T-helper 17 cell (primary cell): ENCODE measurements at regions not wholly inside any gene's neighbourhood (a gene's known extent, or its start where the extent isn't known, plus 50 kb on each side); places are given as distances from the start of the nearest gene placed in this dataset.

ENCODE experiments used
- ATAC-seq: fragments of 150-1000 bp; cut with Tn5 transposase; 2 replicates; pipeline ENCODE4 v1.10.0; 2021; ENCODE audit warnings: mild to moderate bottlenecking, moderate library complexity
- DNase-seq, 3 donors: peaks; one replicate each; pipeline versions ENCODE4 v3.0.0 to v3.0.0-alpha.2; 2020 to 2021
- H3K9me3 ChIP-seq: one replicate; pipeline ENCODE4 v1.7.0; 2013; ENCODE audit warnings: low read length, mild to moderate bottlenecking; ENCODE audit not compliant: control insufficient read depth, poor library complexity, severe bottlenecking
- H3K27ac Mint-ChIP-seq: one replicate; pipeline ENCODE4 v1.8.0; 2022; ENCODE audit warnings: mild to moderate bottlenecking, moderate library complexity, mixed read lengths
- H3K27me3 Mint-ChIP-seq: one replicate; pipeline ENCODE4 v1.8.0; 2022; ENCODE audit warnings: mixed read lengths
- H3K36me3 Mint-ChIP-seq: one replicate; pipeline ENCODE4 v1.8.0; 2022; ENCODE audit warnings: low read depth, mixed read lengths
- H3K4me1 Mint-ChIP-seq: one replicate; pipeline ENCODE4 v1.8.0; 2022; ENCODE audit warnings: mild to moderate bottlenecking, mixed read lengths
- H3K4me3 Mint-ChIP-seq: one replicate; pipeline ENCODE4 v1.8.0; 2022; ENCODE audit warnings: mild to moderate bottlenecking, moderate library complexity, mixed read lengths

DNA sequence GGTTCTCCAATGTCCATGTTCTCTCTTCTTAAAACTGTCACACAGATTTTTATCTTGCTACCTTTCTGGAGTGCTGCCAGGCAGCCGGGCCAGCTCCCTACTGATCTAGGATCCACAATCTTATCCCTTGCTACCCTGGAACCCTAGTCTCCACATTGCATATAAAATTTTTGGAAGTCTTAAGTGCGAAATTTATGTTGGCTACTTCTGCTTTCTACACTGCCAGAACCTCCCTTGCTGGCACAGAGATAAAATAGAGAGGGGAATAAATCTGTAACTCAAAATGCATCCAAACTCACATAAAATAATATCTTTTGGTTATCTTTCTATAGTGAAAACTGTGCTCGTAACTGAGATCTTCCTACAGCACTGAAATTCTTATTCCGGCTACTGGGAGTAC is 182.6 kb downstream of the ZPLD1 start:
- ATAC-seq (no peak), DNase-seq (no peak)
- H3K27me3 Mint-ChIP-seq: no peaks in the 10 kb centered on the region
- no peak overlapping the region for H3K4me3 Mint-ChIP-seq
- H3K9me3 ChIP-seq: no peaks in the 10 kb centered on the region
- no peaks in the 10 kb centered on the region for H3K4me1 Mint-ChIP-seq
- H3K36me3 Mint-ChIP-seq: peaks cover 3% of the 10 kb centered on the region
- no peak overlapping the region for H3K27ac Mint-ChIP-seq

GRCh38 chr3:102619361-102619760 is 184.5 kb downstream of the ZPLD1 start:
- Mint-ChIP-seq H3K27me3 (no peaks in the 10 kb centered on the region), H3K27ac (no peak overlapping the region), H3K4me1 (no peaks in the 10 kb centered on the region), H3K36me3 (peaks cover 3% of the 10 kb centered on the region), H3K4me3 (no peak overlapping the region)
- ATAC-seq: no peak
- no peak for DNase-seq
- H3K9me3 ChIP-seq: no peaks in the 10 kb centered on the region

DNA sequence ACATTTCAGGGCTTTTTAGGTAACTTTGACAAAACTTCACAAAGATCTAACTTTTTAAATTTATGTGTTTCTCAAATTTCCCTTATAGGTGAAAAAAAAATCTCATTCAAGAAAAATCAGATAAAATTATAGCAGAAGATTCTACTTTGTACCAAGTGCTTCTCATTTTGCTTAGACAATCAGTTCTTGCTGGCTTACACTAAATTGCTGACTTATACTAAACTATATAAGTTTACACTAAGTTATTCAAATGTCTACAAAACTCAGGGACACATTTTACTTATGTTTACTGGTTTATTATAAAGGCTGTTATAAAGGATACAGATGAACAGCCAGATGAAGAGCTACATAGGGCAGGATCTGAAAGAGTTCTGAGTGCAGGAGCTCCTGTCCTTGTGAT is 195.1 kb downstream of the ZPLD1 start:
- Mint-ChIP-seq H3K27ac (no peak overlapping the region), H3K4me3 (no peak overlapping the region), H3K36me3 (peaks cover 2% of the 10 kb centered on the region), H3K27me3 (no peaks in the 10 kb centered on the region), H3K4me1 (no peaks in the 10 kb centered on the region)
- DNase-seq (no peak), ATAC-seq (no peak)
- H3K9me3 ChIP-seq: no peaks in the 10 kb centered on the region

DNA sequence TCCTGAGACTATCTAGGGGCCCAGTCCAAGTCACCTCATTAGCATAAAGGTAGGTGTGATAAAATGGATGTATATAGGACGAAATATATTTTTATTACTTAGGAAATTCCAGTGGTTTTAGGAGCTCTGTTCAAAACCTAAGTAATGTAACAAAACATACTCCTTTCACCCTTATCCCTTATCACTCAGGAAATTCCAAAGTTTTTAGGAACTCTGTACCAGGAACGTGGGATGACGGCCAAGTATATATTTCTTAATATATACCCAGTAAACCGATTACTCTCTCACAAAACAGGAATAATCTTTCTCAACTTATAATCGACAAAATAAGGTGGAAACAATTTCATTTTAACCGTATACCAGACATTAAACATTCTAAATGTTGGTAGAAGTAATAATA is 195.7 kb downstream of the ZPLD1 start:
- ATAC-seq (no peak), DNase-seq (no peak)
- no peaks in the 10 kb centered on the region for H3K27me3 Mint-ChIP-seq
- no peaks in the 10 kb centered on the region for H3K9me3 ChIP-seq
- H3K4me3 Mint-ChIP-seq: no peak overlapping the region
- no peak overlapping the region for H3K27ac Mint-ChIP-seq
- peaks cover 2% of the 10 kb centered on the region for H3K36me3 Mint-ChIP-seq
- H3K4me1 Mint-ChIP-seq: no peaks in the 10 kb centered on the region

DNA sequence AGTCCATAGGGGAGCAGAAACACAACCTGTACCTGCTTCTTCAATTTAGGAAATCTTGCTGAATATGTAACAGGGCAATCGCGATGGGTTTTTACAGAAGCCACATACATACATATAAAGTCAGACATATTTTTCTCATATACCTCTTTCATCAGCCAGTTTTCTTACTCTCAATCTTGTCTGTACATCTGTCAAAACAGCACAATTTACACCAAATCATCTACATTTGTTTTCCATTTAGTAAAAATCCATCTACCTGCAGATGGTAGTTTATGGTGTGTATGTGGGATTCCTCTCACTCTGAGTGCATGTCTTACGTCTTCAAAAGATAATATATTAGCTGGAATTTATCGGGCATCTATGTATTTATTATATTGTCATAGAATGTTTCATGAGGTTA is 208.7 kb downstream of the ZPLD1 start:
- ATAC-seq: no peak
- Mint-ChIP-seq H3K4me1 (no peaks in the 10 kb centered on the region), H3K27me3 (peaks cover 8% of the 10 kb centered on the region), H3K27ac (no peak overlapping the region), H3K4me3 (no peak overlapping the region), H3K36me3 (no peaks in the 10 kb centered on the region)
- no peak for DNase-seq
- H3K9me3 ChIP-seq: no peaks in the 10 kb centered on the region

DNA sequence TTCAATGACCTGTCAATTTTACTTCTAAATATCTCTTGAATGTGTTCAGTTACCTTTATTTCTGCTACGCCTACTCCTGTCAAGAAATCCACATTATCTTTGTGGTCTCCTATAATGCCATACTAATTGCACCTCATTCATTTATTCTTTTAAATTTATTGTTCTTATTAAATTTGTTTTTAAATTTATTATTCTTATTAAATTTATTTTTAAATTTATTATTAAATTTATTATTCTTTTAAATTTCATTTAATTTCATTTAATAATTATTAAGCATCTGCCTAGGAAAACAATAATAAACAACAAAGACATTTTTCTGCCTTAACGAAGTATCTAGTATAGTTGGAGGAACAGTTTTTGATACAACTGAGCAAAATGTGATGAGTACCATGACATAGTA is 211.7 kb downstream of the ZPLD1 start:
- ATAC-seq (no peak), DNase-seq (no peak)
- no peaks in the 10 kb centered on the region for H3K9me3 ChIP-seq
- Mint-ChIP-seq H3K4me1 (no peaks in the 10 kb centered on the region), H3K36me3 (no peaks in the 10 kb centered on the region), H3K27ac (no peak overlapping the region), H3K4me3 (no peak overlapping the region), H3K27me3 (peaks cover 6% of the 10 kb centered on the region)

DNA sequence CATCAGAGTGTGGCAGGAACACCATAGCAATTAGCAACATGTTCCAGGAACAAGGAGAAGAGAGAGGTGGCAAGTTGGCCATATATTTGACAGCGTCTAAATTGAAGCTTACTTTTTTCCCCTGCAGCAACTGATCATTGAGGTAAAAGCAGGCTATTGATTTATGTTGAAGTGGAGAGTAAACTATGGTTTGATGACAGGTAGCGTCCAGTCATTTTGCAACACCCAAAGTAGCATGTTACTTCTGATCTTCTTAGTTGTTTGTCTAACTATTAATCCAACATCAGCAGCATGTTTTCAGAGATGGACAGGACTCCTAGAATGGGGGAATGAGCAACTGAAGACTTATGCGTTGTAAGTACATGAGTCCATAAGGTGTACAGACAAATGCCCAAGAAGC is 225.8 kb downstream of the ZPLD1 start:
- DNase-seq: no peak
- no peaks in the 10 kb centered on the region for H3K36me3 Mint-ChIP-seq
- H3K27ac Mint-ChIP-seq: no peak overlapping the region

DNA sequence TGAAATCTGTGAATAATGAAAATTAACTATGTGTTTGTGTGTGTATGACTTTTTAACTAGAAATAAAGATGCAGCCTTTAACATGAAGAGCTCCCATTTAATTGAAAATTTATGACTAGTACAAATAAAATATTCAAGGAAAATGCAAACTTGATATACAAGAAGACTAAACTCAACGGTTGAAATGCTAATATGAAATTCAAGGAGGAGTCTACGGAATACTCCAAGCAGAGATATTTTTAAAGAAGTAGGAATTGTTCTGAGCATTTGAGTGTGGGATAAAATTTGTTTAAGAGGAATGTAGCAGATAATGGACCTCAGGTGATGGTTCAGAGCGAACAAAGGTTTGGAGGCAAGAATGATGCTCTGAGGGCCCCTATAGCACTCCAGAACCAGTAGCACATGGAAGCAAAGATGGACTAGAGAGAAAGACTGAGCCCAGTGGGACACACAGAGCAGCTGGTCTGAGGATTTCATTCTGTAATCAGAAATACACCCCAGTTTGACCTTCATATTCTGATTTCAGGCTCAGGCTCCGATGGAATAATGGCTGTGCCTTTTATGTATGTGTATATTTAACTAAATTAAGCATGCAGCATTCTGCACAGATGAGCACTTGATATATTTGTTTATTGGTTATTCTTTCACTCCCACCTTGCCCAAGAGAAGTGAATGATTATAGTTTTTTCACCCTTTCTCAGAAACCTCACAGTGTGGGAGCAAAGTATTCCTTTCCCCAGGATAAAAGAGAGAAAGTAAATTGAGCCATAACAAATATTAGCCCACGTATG is 227.1 kb downstream of the ZPLD1 start:
- Mint-ChIP-seq H3K36me3 (no peaks in the 10 kb centered on the region), H3K27ac (no peak overlapping the region), H3K4me1 (no peaks in the 10 kb centered on the region), H3K27me3 (peaks cover 38% of the 10 kb centered on the region), H3K4me3 (no peak overlapping the region)
- DNase-seq (no peak), ATAC-seq (no peak)
- H3K9me3 ChIP-seq: no peaks in the 10 kb centered on the region

More for the DNA sequence above, 225.8 kb downstream of the ZPLD1 start:
- H3K27me3 Mint-ChIP-seq: peaks cover 35% of the 10 kb centered on the region
- H3K9me3 ChIP-seq: no peaks in the 10 kb centered on the region
- H3K4me3 Mint-ChIP-seq: no peak overlapping the region
- no peaks in the 10 kb centered on the region for H3K4me1 Mint-ChIP-seq
- no peak for ATAC-seq

DNA sequence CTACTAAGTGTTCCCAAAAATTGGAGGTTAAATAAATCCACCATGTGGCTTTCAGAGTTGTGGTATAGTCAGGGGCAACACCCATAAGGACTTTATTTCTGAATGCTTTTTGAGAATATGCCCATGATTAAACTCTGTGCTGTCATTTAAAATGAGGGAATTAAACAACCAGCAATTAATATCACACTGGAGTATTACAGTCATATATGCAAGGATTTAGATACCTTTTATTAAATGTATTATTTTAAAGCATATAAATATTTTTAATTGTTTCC is 227.6 kb downstream of the ZPLD1 start:
- no peak for ATAC-seq
- H3K27ac Mint-ChIP-seq: no peak overlapping the region
- no peaks in the 10 kb centered on the region for H3K4me1 Mint-ChIP-seq
- H3K9me3 ChIP-seq: no peaks in the 10 kb centered on the region
- no peak for DNase-seq
- peaks cover 43% of the 10 kb centered on the region for H3K27me3 Mint-ChIP-seq
- H3K36me3 Mint-ChIP-seq: no peaks in the 10 kb centered on the region
- H3K4me3 Mint-ChIP-seq: no peak overlapping the region

- H3K4me1 Mint-ChIP-seq: no peaks in the 10 kb centered on the region
- H3K27me3 Mint-ChIP-seq: peaks cover 58% of the 10 kb centered on the region
- H3K36me3 Mint-ChIP-seq: no peaks in the 10 kb centered on the region
- DNase-seq (no peak), ATAC-seq (no peak)
- H3K9me3 ChIP-seq: no peaks in the 10 kb centered on the region
- no peak overlapping the region for H3K27ac Mint-ChIP-seq
- no peak overlapping the region for H3K4me3 Mint-ChIP-seq
Measured at GRCh38 chr3:102664126-102664525, 229.3 kb downstream of the ZPLD1 start.

- Mint-ChIP-seq H3K36me3 (no peaks in the 10 kb centered on the region), H3K27ac (no peak overlapping the region), H3K4me3 (no peak overlapping the region), H3K27me3 (peaks cover 59% of the 10 kb centered on the region), H3K4me1 (no peaks in the 10 kb centered on the region)
- H3K9me3 ChIP-seq: no peaks in the 10 kb centered on the region
- DNase-seq: no peak
- ATAC-seq: no peak
Measured at GRCh38 chr3:102665183-102665582, 230.4 kb downstream of the ZPLD1 start.

GRCh38 chr3:102668247-102668646 is 233.4 kb downstream of the ZPLD1 start:
- no peak for DNase-seq

DNA sequence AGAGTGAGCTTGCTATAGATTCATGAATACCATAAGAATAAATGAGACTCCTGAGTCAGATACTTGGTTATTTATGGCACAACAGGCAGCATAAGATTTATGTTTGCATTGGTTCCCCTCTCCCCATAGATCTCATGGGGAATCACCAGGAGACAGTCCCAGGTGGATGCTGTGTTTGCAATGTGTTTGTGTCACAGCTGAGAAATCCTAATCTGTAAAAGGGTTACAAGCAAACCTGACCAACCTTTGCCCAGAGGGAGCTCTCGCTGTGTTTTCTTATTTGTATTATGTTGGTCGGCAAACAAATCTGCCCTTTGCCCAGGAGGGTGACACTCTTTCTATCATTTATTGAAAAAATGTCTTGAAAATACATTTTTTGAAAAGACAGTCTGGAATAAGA is 236.2 kb downstream of the ZPLD1 start:
- no peaks in the 10 kb centered on the region for H3K36me3 Mint-ChIP-seq
- no peak overlapping the region for H3K4me3 Mint-ChIP-seq
- H3K27ac Mint-ChIP-seq: no peak overlapping the region
- ATAC-seq: no peak
- no peaks in the 10 kb centered on the region for H3K9me3 ChIP-seq
- peaks cover 40% of the 10 kb centered on the region for H3K27me3 Mint-ChIP-seq
- no peak for DNase-seq
- H3K4me1 Mint-ChIP-seq: no peaks in the 10 kb centered on the region

More at GRCh38 chr3:102668247-102668646, 233.4 kb downstream of the ZPLD1 start:
- ATAC-seq: no peak
- Mint-ChIP-seq H3K27ac (no peak overlapping the region), H3K27me3 (peaks cover 45% of the 10 kb centered on the region), H3K4me3 (no peak overlapping the region), H3K36me3 (no peaks in the 10 kb centered on the region), H3K4me1 (no peaks in the 10 kb centered on the region)
- no peaks in the 10 kb centered on the region for H3K9me3 ChIP-seq

DNA sequence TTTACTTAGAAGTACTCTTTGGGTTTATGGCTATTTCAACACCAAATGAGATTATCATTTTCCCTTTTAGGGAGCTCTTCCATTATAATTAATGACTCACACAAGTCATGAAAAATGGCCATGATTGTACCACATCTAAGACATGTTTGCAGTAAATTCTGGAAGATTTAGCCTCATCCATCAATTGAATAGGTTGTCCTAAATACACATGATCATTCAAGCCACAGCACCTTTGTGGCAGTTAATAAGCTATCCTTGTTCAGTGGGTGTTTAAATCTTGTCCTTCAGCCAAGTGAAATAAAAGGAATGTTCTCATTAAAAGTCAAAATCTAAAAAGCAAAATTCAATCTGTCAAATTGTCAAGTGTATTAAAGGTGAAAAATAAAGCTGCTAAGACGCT is 237.5 kb downstream of the ZPLD1 start:
- Mint-ChIP-seq H3K27me3 (peaks cover 33% of the 10 kb centered on the region), H3K36me3 (no peaks in the 10 kb centered on the region), H3K27ac (no peak overlapping the region), H3K4me3 (no peak overlapping the region), H3K4me1 (no peaks in the 10 kb centered on the region)
- no peak for DNase-seq
- H3K9me3 ChIP-seq: no peaks in the 10 kb centered on the region
- ATAC-seq: no peak
